ENCODE measurements at regions not wholly inside any gene's neighbourhood (a gene's known extent, or its start where the extent isn't known, plus 50 kb on each side); places are given as distances from the start of the nearest gene placed in this dataset.

DNA sequence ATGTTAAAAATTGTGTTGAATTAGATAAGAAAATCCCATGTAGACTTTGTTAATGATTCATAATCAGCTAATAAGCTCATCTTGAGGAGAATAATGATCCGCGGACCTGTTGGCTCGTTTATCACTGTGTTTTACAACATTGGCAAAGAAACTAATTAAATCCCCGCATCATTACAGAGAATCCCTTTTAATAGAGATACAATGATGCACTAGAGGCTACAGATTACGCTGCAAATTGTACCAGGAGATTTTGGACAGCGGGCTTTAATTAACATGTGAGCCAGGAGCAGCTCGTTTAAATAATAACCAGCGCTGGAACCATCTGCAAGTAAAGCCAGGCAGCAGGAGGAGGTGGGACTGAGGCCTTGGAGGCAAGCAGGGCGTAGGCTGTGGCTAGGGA, 280.3 kb upstream of the POU3F1 start:
- DNase-seq, result no peak

DNA sequence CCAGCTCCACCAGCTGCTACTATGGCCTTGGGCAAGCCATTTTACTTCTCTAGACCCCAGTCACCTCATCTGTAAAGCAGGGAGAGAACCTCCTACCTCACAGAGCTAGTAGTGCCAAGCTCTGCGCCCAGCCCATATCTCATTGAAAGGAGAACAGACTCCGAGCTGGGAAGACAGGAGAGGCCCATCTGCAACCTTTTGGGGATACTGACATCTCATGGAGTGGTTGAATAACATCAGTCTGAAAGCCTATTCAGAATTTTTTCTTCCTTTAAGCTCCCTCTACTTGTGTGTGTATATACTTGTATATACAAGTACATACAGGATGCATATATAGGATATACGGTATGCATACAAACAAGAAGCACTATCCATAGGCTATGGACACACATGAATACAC, 279.5 kb upstream of the POU3F1 start:
- DNase-seq, result no peak

DNA sequence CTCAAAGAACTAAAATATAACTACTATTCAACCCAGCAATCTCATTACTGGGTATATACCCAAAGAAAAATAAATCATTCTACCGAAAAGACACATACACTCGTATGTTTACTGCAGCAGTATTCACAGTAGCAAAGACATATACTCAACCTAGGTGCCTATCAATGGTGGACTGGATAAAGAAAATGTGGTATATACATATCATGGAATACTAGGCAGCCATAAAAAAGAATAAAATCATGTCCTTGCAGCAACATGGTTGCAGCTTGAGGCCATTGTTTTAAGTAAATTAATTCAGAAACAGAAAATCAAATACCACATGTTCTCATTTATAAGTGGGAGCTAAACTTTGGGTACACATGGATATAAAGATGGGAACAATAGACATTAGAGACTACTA, 266.2 kb upstream of the POU3F1 start:
- no peak for DNase-seq

DNA sequence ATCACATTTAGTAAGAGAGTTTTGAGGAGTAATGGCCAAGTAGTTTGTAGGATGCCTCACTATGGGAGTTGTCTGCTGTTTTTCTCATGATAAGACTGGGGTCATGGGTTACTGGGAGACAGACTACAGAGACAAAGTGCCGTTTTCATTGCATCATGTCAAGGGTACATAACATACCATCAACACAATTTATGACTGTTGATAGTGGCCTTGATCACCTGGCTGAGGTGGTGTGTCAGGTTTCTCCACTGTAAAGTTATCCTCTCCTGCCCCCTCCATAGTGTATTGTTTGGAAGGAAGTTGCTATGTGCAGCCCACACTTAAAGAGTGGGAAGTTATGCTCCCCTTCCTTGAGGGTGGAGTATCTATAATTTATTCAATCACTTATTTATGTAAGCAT, 263.5 kb upstream of the POU3F1 start:
- DNase-seq, result no peak

DNA sequence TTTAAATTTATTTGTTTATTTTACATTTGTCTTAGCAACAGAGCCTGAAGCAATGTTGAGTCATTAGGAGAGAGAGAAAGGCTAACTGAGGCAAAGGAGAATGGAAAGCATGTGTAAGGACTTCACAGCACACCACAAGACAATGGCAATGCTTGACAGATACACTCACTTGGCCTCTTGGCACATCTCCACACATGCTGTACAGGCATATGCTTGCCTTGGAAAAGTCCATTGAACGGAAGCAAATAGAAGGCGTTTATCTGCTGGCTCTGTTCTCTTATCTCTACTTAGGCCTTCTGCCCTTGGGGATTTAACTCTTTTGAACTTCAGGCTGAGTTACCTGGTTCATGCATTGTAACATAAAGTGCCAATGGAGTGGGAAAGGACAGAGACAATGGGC, 262.2 kb upstream of the POU3F1 start:
- DNase-seq, result no peak

DNA sequence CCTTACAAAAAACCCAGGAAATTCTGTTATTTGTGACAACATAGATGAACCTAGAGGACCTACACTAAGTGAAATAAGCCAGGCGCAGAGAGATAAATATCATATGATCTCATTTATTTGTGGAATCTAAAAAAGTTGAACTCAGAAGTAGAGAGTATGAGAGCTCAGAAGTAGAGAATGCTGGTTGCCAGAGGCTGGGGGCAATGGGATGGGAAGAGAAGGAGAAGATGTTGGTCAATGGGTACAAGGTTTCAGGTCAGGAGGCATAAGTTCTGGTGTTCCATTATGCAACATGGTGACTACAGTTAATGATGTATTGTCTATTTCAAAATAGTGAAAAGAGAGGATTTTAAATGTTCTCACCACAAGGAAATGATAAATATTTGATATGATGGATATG, 259.1 kb upstream of the POU3F1 start:
- DNase-seq, result no peak

DNA sequence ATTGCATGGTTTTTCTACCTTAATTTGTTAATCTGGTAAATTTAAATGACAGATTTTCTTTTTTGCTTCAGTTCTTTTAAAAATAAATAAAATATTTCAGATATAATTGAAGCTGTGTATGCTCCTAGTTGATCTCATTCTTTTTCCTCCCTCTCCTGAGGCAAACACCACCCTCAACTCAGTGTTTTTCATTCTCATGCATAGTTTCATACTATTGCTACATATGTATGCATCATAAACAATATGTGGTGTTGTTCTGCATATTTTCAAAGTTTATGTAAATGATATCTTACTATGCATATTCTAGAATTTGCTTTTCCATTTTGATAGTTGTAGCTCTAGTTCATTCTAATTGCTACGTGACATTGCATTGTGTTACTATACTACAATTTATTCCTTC, 257.2 kb upstream of the POU3F1 start:
- DNase-seq, result no peak

DNA sequence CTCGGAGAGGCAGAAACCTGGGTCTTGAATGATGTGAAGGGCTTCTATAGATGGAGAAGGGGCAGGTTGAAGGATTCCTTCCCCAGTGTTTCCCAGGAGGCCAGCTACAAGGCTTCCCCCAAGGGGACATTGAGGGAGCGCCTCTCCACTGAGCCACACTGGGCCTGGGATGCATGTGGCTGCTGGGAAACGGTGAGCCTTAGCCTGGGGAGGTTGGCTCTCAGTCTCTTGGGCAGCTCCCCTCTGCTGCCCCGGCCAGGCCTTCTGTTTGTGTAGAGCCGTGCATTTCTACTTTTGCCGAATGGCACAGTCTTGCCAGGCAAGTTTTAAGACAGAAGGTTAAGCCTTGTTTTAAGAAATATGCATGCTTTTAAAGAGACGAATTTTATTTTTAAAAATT, 254.4 kb upstream of the POU3F1 start:
- DNase-seq, result no peak

DNA sequence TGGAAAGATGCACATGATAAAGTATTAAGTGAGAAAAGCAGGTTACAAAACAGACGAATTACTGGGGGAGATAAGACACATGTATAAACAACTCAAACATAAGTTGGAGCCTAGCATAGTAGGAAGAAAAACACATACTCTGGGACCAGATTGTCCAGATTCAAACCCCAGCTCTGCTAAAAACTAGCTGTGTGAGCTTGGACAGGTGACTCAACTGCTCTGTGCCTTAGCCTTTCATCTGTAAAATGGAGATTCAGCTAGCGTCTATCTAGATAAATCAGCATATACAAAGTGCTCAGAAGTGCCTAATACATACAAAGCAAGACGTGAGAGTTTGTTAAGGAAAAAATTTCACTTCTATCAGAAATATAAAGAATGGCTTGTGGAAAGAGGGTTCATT, 254.0 kb upstream of the POU3F1 start:
- no peak for DNase-seq

DNA sequence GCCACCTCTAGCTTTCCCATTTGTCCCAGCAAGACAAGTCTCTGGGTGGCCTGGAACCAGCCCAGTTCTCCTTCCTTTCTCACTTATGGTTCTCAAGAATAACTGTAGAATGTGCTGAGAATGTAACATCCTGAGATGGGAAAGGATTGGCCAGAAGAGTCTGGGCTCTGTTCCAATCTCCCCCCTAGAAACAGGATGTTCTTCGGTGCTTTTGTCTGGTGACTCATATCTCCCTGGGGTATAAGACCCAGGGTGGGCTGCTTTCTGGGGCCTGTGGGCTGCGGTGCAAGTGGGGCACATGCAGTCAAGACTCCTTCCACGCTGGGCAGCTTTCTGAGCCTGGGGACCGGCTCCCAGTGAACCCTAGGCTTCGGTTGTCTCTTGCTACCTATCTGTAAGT, 251.2 kb upstream of the POU3F1 start:
- no peak for DNase-seq

DNA sequence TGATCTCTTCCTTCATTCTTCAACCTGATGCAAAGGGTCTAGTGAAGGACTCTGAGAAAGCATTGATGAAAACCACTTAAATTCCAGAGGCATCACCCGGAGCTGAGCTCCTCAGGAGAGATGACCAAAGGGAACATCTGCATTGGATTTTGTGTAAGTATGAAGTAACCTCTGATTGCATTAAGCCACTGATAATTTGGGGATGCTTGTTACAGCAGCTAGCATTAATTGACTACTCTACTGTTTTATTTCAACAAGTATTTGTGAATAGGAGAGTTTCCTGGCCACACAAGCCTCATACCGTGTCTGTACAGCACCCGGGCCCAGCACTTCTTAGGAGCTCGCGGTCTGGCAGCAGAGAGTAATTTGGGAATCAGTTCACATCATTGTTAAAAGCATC, 250.7 kb upstream of the POU3F1 start:
- DNase-seq, result no peak

DNA sequence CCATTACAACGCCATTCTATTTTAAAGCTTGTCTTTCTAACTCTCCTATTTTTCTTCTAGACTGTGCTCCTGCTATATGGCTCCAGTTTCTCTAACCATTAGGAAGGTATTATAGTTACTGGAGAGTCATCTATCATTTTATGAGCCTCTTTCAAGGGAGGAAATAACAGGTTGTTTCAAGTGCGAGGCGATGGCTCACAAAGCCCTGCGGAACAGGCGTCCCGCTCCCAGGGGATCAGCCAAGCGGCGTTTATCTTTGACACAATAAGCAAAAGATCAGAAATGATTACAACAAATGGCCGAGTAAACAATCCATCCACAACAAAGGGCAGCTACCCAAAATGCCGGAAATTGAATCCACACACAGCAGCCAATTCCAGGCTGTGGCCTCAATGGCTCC, 249.5 kb upstream of the POU3F1 start:
- no peak for DNase-seq

DNA sequence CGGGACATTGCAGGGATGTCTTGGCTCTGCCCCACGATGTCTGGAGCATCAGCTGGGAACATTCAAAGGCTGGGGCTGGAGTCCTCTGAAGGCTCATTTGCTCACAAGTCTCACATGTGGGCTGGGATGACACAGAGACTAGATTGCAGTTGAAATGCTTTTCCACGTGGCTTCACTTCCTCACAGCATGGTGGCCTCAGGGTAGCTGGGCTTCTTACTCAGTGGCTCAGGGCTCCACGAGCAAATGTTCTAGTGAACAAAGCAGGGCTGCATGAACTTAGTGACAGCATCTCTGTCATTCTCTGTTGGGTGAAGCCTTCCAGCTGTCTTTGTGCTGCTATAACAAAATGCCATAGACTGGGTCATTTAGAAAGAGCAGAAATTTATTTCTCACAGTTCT, 247.0 kb upstream of the POU3F1 start:
- no peak for DNase-seq

DNA sequence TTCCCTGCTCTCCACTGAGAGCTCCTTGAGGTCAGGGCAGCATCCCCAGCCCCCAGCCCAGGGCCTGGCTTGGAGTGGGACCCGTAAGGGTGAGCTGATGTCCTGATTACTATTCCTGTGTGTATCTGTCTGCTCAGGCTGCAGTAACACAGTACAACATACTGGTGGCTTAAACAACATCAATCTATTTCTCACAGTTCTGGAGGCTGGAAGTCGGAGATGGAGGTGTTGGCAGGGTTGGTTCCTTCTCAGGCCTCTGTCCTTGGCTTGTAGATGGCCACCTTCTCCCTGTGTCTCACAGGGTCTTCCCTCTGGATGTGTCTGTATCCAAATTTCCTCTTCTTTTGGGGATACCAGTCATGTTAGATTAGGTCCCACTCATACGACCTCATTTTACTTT, 246.4 kb upstream of the POU3F1 start:
- no peak for DNase-seq

DNA sequence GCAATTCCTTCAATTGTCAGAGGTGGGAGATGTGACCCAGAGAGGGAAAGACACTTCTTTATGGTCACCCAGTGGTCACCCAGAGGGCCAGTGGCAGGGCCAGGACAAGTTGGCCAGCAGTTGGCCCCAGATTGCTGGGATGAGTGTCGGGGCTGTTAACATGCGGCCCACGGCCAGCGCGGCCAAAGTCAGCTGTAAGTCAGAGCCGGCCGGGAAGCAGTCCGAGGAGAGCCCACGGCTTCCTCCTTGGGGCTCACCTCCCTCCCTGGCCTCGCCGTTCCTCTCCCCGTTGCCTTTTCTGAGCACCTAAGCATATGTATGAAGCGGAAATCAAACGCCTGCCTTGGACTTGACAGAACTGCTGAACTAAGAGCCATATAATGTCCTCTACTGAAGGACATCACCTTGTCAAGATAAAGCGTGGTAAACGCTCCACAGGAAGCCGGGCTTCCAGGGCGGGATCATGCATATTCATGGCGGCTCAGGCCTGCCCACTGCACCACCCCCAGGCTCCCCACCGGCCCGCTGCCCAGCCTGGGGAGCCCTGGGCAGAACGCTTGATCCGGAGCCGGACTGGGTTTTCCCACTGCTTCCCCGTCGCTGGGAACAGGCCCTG, 245.4 kb upstream of the POU3F1 start:
- no peak for DNase-seq

DNA sequence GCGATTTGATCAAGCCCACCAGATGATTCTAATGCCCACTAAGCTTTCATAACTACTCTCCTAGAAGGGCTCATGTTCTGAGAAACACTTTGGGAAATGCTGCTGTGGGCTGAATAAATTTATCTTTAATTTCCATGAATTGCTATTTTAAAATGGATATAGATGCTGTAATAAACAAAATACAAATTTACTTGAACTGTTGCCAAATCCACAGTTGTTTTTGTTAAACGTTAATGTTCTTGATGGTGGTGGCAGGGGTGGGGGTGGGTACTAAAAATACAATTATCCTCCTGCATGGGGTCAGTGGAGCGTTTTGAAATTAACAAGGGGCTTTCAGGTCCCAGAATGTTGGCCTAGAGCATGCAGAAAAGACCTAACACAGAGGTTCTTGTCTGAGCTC, 244.7 kb upstream of the POU3F1 start:
- no peak for DNase-seq

DNA sequence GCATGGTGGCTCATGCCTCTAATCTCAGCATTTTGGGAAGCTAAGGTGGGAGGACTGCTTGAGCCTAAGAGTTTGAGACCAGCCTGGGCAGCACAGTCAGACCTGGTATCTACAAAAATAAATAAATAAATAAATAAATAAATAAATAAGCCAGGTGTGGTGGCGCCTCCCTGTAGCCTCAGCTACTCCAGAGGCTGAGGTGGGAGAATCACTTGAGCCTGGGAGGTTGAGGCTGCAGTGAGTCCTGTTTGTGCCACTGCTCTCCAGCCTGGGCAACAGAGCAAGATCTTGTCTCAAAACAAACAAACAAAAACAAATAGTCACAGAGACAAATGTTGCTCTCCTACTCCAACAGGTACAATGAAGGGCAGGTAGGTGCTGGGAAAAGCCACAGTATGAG, 242.4 kb upstream of the POU3F1 start:
- DNase-seq, result no peak

DNA sequence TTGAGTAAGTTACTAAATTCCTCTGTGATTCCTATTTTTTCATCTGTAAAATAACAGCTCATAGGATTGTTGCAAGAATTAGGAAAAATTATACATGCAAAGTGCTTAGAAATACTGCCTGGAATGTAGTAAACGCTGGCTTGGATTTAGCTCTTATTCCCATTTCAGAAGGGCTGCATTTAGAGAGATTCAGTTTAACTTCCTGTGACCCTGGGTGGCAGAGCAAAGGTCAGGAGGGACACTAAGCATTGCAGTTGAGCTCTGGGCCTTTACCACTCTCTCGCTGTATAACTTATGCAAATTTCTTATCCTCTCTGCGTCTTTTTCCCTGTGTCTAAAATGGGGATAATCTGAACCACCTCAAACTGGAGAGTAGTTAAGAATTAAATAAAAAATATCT, 241.0 kb upstream of the POU3F1 start:
- no peak for DNase-seq

DNA sequence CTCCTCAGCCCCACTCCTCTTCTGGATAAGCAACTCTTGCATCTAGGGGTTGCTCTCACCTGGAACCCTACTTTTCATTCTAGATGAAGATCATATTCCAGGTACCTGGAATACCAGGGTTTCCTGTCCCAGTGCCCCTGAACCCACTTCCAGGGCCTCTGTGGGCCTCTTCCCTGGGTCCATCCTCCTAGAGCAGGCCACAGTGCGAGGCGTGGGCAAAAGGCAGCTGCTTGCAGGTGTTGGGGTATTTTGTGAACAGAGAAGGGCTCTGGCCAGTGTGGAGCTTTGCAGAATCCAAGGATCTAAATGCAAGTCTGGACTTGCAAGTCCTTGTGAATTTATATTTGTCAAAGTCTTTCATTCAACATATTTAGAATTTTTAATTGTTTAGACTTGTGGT, 240.4 kb upstream of the POU3F1 start:
- no peak for DNase-seq

DNA sequence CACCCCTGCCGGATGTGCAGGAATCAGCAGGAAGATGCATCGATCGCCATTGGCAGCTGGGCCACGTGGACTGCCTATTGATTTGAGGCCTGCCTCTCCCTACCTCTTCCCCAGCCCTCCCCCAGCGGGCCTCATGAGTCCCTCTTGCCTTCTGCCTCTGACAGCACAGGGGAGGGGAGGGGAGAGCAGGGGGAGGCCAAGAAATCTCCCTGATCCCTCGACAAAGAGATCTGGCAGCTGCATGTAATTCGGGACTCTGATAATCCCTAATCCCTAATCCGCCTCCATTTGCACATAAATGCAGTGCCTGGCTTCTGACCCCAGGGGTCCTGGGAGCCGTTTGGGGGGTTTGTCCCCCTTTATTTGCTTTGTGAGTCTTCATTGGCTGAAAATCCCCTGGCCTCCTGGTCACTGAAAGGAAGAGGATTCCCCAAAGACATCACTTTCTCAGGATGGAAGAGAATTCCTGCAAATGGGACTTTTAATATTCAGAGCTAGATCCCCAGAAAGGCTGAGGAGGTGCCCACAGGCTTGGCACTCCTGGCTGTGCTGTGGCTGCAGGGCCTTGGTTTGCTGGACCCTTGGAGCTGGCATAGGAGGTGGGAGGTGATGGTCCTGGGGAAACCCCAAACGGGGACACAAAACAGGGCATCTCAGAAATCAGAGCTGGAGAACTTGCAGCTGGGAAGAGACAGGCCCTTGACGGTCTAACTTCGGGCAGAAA, 239.4 kb upstream of the POU3F1 start:
- DNase-seq, result no peak

DNA sequence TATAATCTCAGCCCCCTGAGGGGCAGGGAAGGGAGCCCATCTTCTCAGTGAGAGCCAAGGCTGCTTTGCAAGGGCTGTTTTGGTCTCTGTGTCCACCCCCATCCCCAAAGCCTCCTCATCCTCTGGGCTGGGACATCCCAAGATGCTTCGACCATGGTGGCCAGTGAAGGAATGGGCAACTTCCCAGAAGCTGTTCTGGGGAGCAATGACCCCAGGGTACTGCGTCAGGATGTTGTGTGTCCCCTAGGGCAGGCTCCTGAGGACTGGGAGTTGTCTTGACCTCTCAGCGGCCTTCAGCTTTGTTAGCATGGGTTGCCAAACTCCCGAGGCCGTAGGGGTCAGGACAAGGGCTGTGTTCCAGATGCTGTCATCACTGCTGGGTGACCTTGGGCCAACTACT, 238.4 kb upstream of the POU3F1 start:
- no peak for DNase-seq

DNA sequence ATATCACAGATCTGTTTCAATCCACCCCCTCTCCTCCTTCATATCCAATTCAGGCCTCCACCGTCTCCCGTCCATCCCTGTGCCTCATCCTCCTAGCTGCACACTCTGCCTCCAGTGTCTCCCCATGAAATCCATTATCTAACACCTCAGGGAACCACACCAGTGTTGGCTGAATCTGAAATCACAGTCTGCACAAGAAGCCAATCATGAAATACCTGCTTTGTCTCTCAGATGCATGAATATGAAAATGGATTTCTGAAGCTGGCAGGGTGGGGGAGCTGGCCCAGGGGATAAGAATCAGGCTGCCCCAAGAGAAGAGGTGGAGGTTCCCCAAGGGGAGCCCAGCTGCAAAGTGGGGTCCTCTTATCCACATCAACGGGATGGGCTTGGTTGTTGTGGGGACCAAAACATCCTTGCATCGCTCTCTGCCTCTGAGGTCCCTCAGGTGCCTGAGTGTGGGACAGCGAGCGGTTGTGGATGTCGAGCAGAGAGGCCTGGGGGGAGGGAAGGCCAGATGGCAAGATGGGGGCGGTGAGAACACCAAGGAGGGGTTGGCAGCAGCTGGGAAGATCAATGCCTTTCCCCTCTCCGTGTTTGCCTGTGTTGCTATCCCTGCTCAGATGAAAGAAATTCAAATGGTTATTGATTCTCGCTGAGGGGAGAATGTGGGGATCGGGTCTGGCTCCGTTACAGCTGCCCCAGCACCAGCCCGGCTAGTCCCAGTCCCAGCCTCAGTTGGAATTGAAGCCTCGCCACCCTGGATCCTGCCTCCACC, 237.3 kb upstream of the POU3F1 start:
- DNase-seq, result no peak

DNA sequence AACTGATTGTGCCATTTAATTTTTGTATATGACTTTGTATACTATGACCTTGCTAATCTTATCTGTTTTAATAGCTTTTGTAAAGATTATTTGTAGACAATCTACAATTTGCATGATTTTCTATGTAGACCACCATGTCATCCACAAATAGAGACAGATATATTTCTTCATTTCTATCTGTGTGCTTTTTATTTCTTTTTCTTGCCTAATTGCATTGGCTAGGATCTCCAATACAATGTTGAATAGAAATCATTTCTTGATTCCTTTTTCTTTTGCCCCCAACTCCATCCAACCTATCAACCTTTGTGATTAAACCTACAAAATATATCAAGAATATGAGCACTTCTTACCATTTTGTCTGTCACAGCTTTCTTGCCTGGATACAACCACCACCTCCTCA, 232.6 kb upstream of the POU3F1 start:
- DNase-seq, result no peak

DNA sequence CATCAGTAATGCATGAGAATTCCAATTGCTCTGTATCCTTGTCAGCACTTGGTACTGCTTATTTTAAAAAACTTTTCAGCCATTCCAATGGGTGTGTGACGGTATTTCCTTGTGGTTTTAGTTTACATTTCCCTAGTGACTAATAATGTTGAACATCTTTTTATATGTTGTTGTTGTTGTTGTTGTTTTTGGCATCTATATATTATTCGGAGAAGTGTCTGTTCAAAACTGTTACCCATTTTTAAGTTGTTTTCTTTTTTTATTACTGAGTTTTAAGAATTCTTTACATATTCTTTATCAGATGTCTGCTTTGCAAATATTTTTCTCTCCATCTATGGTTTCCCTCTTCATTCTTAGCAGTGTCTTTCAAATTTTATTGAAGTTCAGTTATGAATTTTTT, 231.1 kb upstream of the POU3F1 start:
- no peak for DNase-seq

DNA sequence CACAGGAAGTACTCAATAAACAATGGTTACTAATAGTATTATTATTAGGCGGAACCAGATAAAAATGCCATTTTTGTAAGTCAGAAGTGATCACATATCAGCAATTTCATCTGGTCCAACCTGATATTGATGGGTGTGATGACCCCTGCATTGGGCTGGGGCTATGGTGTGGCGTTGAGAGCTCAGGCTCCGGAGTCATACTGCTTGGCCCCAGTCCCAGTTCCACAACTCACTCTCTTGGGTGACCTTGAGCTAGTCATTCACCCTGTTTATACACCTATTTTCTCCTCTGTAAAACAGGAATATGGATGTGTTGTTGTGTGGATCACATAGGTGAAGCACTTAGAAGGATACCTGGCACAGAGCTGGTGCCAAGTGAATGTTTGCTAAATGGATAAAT, 229.4 kb upstream of the POU3F1 start:
- DNase-seq, result no peak
